Gastrocnemius medialis (tissue), 4 donors: ENCODE measurements at regions not wholly inside any gene's neighbourhood (a gene's known extent, or its start where the extent isn't known, plus 50 kb on each side); places are given as distances from the start of the nearest gene placed in this dataset.

ENCODE experiments used
- ATAC-seq, 2 donors: fragments of 150-250 bp; one replicate each; pipeline ENCODE4 v1.9.1; 2016
- DNase-seq, 2 donors: peaks; one replicate each; pipeline ENCODE4 v3.0.0-alpha.2; 2019
- H3K27ac ChIP-seq, 4 donors: fragments of 200-600 bp; sonication (generic); 1 replicate in 1 of 4; 2 replicates in 3 of 4; pipeline ENCODE4 v1.5.1; 2016 to 2018; ENCODE audit warnings: mild to moderate bottlenecking in 2 of 4, moderate library complexity in 1 of 4
- H3K27me3 ChIP-seq, 3 donors: fragments of 200-600 bp; sonication (generic) in 2 of 3; 1 replicate in 1 of 3; 2 replicates in 2 of 3; pipeline versions ENCODE4 v1.5.1 to v1.6.0; 2016 to 2019; ENCODE audit warnings: mild to moderate bottlenecking in 1 of 3, moderate library complexity in 1 of 3
- H3K36me3 ChIP-seq, 2 donors: fragments of 200-600 bp; sonication (generic) in 1 of 2; one replicate each; pipeline ENCODE4 v1.5.1; 2017 to 2018
- H3K4me1 ChIP-seq, 2 donors: fragments of 200-600 bp; sonication (generic) in 1 of 2; one replicate each; pipeline ENCODE4 v1.5.1; 2016 to 2017; ENCODE audit warnings: mild to moderate bottlenecking in 2 of 2
- H3K4me3 ChIP-seq, 4 donors: fragments of 200-600 bp; sonication (generic) in 3 of 4; 1 replicate in 1 of 4; 2 replicates in 3 of 4; pipeline ENCODE4 v1.5.1; 2016 to 2019; ENCODE audit warnings: mild to moderate bottlenecking in 2 of 4
- H3K9me3 ChIP-seq, 3 donors: fragments of 200-600 bp; sonication (generic) in 2 of 3; 1 replicate in 1 of 3; 2 replicates in 2 of 3; pipeline ENCODE4 v1.5.1; 2016 to 2019
- POLR2A ChIP-seq, 2 donors: fragments of 450-650 bp; IDR thresholded peaks; one replicate each; pipeline ENCODE4 v1.6.1; 2017; ENCODE audit warnings: antibody characterized with exemption in 2 of 2, mild to moderate bottlenecking in 2 of 2, moderate library complexity in 2 of 2
- in situ Hi-C, 4 donors: fragments of 200-750 bp; cut with MboI; loops; one replicate each; pipeline versions ENCODE4 v1.15.0 to v1.8.0; 2017; ENCODE audit warnings: low sequenced_read_pairs in 4 of 4
- intact Hi-C: fragments of 100-400 bp; cut with DNase I; formaldehyde crosslinking; loops from one replicate; pipeline ENCODE4 v1.15.1; 2023; ENCODE audit warnings: low total_unique reads
- TF ChIP-seq, protein P1 (sequence below), 5 experiments: fragments of 450-650 bp in 3 of 5; fragments of 200-600 bp in 2 of 5; sonication (generic) in 2 of 5; IDR thresholded peaks in 4 of 5; conservative IDR thresholded peaks in 1 of 5; 1 replicate in 4 of 5; 2 replicates in 1 of 5; pipeline ENCODE4 v1.5.1; 2016 to 2019; ENCODE audit warnings: antibody characterized with exemption in 5 of 5, mild to moderate bottlenecking in 3 of 5, moderate library complexity in 3 of 5

DNA sequence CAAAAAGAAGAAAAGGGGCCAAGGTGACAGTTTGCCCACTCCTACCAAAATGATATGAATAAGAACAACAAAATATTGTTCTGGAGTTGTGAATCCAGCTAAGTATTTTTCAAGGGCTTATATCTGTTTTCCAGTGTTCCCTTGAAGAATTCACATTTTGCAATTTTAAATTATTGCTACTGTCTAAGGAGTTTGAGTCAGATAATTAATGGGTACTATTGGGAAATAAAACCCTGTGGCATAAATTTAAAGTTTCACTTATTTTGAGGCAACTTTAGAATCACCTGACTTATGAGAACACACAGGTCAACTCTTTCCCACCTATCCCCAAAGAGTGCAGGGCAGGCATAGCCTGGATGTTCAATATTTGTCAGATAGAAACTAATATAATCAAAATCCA is 188.0 kb upstream of the GHR start:
- no peaks in the 10 kb centered on the region for H3K9me3 ChIP-seq
- H3K4me1 ChIP-seq = no peaks in the 10 kb centered on the region
- ATAC-seq = peak; percentile 48 to 52
- H3K36me3 ChIP-seq = no peaks in the 10 kb centered on the region
- H3K27me3 ChIP-seq = no peaks in the 10 kb centered on the region
- H3K27ac ChIP-seq = peak overlapping the region in 2 of 4 donors; percentile 20 to 57
- no peak for DNase-seq
- intact Hi-C loops = no loop called here
- TF ChIP-seq, protein P1, sequence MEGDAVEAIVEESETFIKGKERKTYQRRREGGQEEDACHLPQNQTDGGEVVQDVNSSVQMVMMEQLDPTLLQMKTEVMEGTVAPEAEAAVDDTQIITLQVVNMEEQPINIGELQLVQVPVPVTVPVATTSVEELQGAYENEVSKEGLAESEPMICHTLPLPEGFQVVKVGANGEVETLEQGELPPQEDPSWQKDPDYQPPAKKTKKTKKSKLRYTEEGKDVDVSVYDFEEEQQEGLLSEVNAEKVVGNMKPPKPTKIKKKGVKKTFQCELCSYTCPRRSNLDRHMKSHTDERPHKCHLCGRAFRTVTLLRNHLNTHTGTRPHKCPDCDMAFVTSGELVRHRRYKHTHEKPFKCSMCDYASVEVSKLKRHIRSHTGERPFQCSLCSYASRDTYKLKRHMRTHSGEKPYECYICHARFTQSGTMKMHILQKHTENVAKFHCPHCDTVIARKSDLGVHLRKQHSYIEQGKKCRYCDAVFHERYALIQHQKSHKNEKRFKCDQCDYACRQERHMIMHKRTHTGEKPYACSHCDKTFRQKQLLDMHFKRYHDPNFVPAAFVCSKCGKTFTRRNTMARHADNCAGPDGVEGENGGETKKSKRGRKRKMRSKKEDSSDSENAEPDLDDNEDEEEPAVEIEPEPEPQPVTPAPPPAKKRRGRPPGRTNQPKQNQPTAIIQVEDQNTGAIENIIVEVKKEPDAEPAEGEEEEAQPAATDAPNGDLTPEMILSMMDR (IDR thresholded peaks at IDR 0.05 in 4 of 5, conservative IDR thresholded peaks at IDR 0.05 in 1 of 5) = no peak
- TF ChIP-seq POLR2A (IDR thresholded peaks at IDR 0.05) = no peak
- in situ Hi-C loops = no loop called here
- no peak overlapping the region for H3K4me3 ChIP-seq

GRCh38 chr5:42235837-42236236 is 187.4 kb upstream of the GHR start:
- intact Hi-C loops = no loop called here
- DNase-seq (peak; percentile 24 to 66), ATAC-seq (peak; percentile 77 to 92)
- H3K36me3 ChIP-seq = no peaks in the 10 kb centered on the region
- H3K4me1 ChIP-seq = no peaks in the 10 kb centered on the region
- peak overlapping the region in 2 of 4 donors; percentile 20 to 57 for H3K27ac ChIP-seq
- no peaks in the 10 kb centered on the region for H3K27me3 ChIP-seq
- no peak overlapping the region for H3K4me3 ChIP-seq
- no peaks in the 10 kb centered on the region for H3K9me3 ChIP-seq
- no peak for TF ChIP-seq POLR2A (IDR thresholded peaks at IDR 0.05)
- TF ChIP-seq, protein P1 (IDR thresholded peaks at IDR 0.05 in 4 of 5, conservative IDR thresholded peaks at IDR 0.05 in 1 of 5) = no peak
- in situ Hi-C loops = no loop called here

DNA sequence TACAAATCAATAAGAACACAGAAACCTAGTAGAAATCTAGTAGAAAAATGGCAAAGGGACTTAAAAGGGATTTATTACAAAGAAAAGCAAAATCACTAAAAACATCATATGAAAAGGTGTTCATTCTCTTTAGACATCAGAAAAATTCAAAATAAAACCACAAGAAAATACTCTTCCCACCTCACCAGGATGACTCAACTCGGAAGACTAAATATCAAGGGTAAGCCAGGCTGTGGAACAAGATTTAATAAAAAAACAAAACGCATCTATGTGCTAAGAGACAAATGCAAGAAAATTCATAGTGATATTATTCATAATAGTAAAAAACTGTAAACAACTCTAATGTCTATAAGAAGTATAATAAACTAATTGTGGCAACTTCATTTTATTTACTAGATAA is 181.6 kb upstream of the GHR start:
- no peaks in the 10 kb centered on the region for H3K27me3 ChIP-seq
- ATAC-seq (no peak), DNase-seq (no peak)
- intact Hi-C loops = no loop called here
- H3K4me3 ChIP-seq = no peak overlapping the region
- no peak overlapping the region for H3K27ac ChIP-seq
- TF ChIP-seq, protein P1 (IDR thresholded peaks at IDR 0.05 in 4 of 5, conservative IDR thresholded peaks at IDR 0.05 in 1 of 5) = no peak
- TF ChIP-seq POLR2A (IDR thresholded peaks at IDR 0.05) = no peak
- in situ Hi-C loops = no loop called here
- no peaks in the 10 kb centered on the region for H3K36me3 ChIP-seq
- no peaks in the 10 kb centered on the region for H3K9me3 ChIP-seq
- H3K4me1 ChIP-seq = no peaks in the 10 kb centered on the region

GRCh38 chr5:42242210-42242609 is 181.0 kb upstream of the GHR start:
- no peak for TF ChIP-seq POLR2A (IDR thresholded peaks at IDR 0.05)
- TF ChIP-seq, protein P1 (IDR thresholded peaks at IDR 0.05 in 4 of 5, conservative IDR thresholded peaks at IDR 0.05 in 1 of 5) = no peak
- intact Hi-C loops = no loop called here
- H3K36me3 ChIP-seq = no peaks in the 10 kb centered on the region
- peak overlapping the region; percentile 27 to 54 (median 42) for H3K27ac ChIP-seq
- no peaks in the 10 kb centered on the region for H3K27me3 ChIP-seq
- no peaks in the 10 kb centered on the region for H3K4me1 ChIP-seq
- DNase-seq (no peak), ATAC-seq (no peak)
- no peaks in the 10 kb centered on the region for H3K9me3 ChIP-seq
- in situ Hi-C loops = no loop called here
- no peak overlapping the region for H3K4me3 ChIP-seq

DNA sequence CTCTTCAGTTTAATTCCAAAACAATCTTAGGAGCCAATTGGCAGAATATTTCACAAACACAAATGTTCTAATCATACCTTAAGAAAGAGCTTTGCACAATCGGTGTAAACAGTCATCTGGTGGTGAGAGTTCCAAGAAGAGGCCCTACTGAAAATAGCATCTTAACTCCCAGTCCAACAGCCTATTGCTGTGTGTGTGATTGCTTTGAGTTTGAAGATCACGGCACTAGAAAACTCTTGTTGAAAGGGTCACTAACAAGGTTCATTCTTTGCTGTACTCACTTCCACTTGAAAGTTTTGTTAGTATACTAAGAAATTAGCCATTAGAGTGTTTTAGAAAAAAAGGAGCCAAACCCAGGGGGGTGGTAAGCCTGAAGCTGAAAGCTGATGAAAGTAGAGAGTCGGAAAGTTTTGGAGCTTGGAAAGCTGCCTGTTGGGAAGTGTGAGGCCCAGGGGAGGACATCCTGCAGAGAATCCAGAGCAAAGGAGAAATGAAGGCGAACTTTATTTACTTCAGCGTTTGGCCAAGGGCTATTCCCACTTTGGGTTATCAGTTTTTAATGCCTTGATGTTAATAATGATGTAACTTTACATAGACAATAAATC is 180.3 kb upstream of the GHR start:
- ATAC-seq (peak; percentile 73 to 92), DNase-seq (peak in 1 of 2 donors; percentile 49)
- intact Hi-C loops = no loop called here
- no peaks in the 10 kb centered on the region for H3K4me1 ChIP-seq
- in situ Hi-C loops = no loop called here
- TF ChIP-seq, protein P1 (IDR thresholded peaks at IDR 0.05 in 4 of 5, conservative IDR thresholded peaks at IDR 0.05 in 1 of 5) = no peak
- TF ChIP-seq POLR2A (IDR thresholded peaks at IDR 0.05) = no peak
- no peaks in the 10 kb centered on the region for H3K36me3 ChIP-seq
- H3K27me3 ChIP-seq = no peaks in the 10 kb centered on the region
- no peak overlapping the region for H3K4me3 ChIP-seq
- no peaks in the 10 kb centered on the region for H3K9me3 ChIP-seq
- peak overlapping the region in 3 of 4 donors; percentile 30 to 54 (median 44) for H3K27ac ChIP-seq
